Fibroblast of gingiva (primary cell): ENCODE measurements at regions not wholly inside any gene's neighbourhood (a gene's known extent, or its start where the extent isn't known, plus 50 kb on each side); places are given as distances from the start of the nearest gene placed in this dataset.
A peak's percentile ranks its signal among the peaks of the same experiment; 100 is the strongest.
"Not testable (repeated sequence)": the region's sequence is repeated elsewhere in the genome, so short reads cannot be mapped to it uniquely, and the experiment has no call there.

Experiments used
- DNase-seq: peaks from one replicate; pipeline ENCODE4 v3.0.0-alpha.2; 2011; ENCODE audit warnings: low read depth

- no peak for DNase-seq
Observed at GRCh38 chr1:234920136-234920842, 208.3 kb downstream of the TOMM20 start.

- DNase-seq = peak; percentile 19
Observed at GRCh38 chr1:234918961-234919761, 209.5 kb downstream of the TOMM20 start.

- peak; percentile 5 for DNase-seq
Observed at GRCh38 chr1:234918181-234918841, 210.3 kb downstream of the TOMM20 start.

GRCh38 chr1:234917495-234918180 lies 211.0 kb downstream of the TOMM20 start:
- DNase-seq = no peak

DNA sequence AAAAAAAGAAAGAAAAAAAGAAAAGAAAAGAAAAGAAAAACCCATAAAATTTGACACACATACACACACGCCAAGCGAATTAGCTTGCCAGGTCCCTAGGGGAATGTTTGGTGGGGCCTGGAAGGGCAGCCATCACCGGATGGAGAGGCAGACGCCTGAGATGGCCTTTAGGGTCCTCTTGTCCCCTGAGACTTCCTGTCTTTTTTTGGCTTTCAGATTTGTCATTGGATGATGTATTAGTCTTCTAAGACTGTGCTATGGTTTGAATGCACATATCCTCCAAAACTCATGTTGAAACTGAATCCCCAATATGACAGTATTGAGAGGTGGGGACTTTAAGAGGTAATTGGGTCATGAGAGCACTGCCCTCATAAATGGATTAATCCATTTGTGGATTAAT lies 211.8 kb downstream of the TOMM20 start:
- no peak for DNase-seq

- DNase-seq = peak; percentile 25
Observed at GRCh38 chr1:234915924-234916675, 212.5 kb downstream of the TOMM20 start.

DNA sequence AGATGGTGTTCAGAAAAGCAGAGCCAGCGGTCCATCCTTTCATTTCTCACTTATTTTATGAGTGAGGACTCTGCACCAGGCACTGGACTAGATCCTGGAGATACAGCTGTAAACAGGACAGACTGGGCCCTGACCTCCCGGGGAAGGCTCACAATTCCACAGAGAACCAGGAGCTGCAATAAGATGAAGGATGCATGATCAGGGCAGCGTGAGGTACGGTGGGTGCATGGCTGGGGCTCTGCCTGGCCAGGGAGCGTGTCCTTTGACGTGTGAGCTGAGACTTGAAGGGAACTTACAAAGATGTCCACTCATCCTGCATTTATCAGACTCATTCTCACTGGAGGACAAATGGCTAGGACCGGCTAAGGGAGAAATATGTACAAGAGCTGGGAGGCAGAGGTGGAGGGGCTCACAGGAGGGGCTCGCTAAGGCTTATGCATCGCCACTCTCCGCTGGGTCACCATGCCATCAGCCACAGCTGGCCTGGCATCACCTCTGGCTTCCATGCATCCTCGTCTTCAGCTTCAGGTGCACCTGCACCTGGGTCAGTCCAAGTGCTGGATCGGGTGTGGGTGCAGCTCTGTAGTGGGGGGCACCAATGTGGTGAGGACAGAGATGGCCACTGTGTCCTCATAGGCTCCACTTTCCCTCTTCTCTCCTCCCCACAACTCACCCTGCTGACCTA lies 213.9 kb downstream of the TOMM20 start:
- DNase-seq = no peak

- no peak for DNase-seq
Observed at GRCh38 chr1:234913771-234914170, 214.9 kb downstream of the TOMM20 start.

DNA sequence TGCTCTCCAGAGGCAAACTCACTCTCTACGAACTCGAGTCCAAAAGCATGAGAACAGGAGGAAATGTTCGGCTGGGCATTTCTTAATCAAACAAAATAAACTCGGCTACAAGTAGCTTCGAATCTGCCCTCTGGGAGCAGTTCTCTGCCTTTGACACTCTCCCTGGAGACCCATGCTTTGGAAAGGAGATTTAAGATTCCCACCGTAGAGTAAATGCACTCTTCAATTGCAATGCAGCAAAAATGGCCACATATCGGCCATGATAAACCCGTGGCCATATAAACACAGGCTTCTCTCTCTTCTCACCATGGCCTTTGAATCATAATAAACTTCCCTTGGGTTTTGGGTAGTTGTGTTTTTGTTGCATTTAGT lies 215.4 kb downstream of the TOMM20 start:
- no peak for DNase-seq

- no peak for DNase-seq
Observed at GRCh38 chr1:234912548-234913277, 215.9 kb downstream of the TOMM20 start.

GRCh38 chr1:234911787-234912186 lies 216.8 kb downstream of the TOMM20 start:
- DNase-seq = no peak

GRCh38 chr1:234911136-234911535 lies 217.5 kb downstream of the TOMM20 start:
- not testable (repeated sequence) for DNase-seq

GRCh38 chr1:234909851-234910250 lies 218.8 kb downstream of the TOMM20 start:
- no peak for DNase-seq

DNA sequence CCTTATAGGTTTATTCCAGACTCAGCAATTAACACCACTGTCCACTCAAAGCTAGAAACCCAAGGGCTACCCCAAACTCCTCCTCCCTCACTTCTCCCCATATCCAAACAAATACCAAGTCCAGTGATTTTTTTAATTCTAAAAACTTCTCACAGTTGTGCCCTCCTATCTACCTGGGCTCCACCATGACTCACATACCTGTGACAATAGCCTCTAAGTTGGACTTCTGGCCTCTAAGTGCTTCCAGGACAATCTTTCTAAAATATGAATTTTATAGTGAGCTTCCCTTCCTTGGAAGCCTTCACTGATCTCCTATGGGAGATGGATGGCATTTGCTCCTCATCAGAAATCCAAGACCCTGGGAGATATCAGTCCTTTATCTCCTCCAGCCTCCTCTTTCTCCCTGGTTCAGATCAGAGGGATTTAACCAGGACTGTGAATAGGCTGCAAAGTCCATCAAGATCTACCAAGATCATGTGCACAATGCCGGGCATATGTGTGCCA lies 219.3 kb downstream of the TOMM20 start:
- DNase-seq = no peak

DNA sequence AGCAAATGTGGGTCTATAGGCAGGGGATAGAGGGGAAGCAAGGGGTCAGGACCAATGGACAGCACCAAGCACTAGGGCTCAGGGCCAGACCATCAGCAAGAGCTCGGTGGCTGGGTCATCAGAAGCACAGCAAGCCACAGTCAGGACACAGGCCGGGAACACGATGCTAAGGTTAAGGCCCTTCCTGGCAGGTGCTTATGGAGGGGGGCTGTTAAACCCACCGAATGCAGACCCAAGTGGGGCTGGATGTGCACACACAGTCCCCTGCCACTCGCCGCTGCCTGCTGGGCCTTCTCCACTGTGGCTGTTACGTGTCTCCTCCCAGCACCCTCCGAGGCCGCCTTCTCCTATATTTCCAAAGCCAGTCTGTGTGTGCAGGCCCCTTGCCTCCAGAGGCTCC lies 220.1 kb downstream of the TOMM20 start:
- DNase-seq = no peak

- DNase-seq = peak; percentile 91
Observed at GRCh38 chr1:234907940-234908405, 220.7 kb downstream of the TOMM20 start.

GRCh38 chr1:234907208-234907939 lies 221.3 kb downstream of the TOMM20 start:
- no peak for DNase-seq

DNA sequence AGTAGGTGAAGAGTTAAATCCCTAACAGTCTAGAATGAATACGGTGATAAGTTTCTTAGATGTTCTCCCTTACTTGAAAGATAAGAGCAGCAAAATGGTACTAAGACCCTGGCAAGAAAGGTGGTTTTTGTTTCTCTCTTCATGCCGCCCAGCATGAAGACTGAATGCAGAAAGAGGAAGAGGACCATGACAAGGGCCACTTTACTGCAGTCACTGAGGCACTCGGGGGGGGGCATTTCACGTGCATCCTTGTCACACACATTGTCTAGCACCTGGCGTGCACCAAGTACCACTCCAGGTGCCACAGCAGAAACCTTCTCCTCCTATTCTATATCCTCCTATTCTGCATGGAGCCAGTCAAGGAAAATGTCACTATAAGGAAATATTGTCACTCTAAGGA lies 222.0 kb downstream of the TOMM20 start:
- DNase-seq = no peak
